Jurkat, Clone E6-1 (cell line): ENCODE measurements at regions not wholly inside any gene's neighbourhood (a gene's known extent, or its start where the extent isn't known, plus 50 kb on each side); places are given as distances from the start of the nearest gene placed in this dataset.
"Not testable (repeated sequence)": the region's sequence is repeated elsewhere in the genome, so short reads cannot be mapped to it uniquely, and the experiment has no call there.

ENCODE experiments used
- DNase-seq: peaks from one replicate; pipeline ENCODE4 v3.0.0-alpha.2; 2011; ENCODE audit warnings: low read depth, low spot score
- H3K4me3 ChIP-seq: 2 replicates; pipeline ENCODE4 v1.5.1; 2011; ENCODE audit warnings: mild to moderate bottlenecking, low read length, control low read depth, moderate library complexity

DNA sequence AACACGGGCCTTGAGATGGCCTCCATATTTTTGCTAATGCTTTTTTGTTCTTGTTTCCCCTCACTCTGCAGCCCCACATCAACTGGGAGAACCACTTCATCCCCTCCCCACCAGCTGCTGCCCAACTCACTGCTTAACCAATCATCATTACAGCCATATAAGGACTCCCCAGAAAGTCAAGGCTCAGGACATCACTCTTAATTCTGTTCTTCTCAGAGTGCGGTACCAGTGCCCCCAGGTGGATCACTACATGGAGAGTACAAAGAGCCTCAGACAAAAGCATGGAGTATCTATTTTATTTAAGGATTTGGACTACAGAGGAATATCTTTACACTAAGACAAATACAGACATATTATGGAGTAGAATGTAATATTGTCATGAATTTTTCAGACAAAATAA is 340.6 kb downstream of the PAX3 start:
- DNase-seq = no peak
- H3K4me3 ChIP-seq = no peak overlapping the region

DNA sequence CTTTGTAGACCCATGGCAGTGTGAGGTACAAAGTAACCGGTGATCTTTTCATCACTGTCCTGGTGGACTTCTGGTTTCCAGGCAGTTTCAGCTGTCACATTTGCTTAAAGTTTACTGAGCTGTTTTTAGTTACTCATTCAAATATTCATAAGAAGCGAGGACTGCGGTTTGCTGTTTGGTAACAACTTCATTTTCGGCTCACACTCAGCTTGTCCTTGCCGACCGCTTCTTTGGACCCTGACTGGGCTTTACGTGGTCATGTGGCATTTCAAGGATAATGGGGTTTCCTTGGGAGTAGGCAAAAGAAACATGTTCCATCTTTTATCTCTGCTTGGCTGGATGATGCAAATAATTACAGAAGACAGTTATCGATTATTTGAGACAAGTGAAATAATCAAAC is 350.7 kb downstream of the PAX3 start:
- no peak overlapping the region for H3K4me3 ChIP-seq
- DNase-seq = no peak

DNA sequence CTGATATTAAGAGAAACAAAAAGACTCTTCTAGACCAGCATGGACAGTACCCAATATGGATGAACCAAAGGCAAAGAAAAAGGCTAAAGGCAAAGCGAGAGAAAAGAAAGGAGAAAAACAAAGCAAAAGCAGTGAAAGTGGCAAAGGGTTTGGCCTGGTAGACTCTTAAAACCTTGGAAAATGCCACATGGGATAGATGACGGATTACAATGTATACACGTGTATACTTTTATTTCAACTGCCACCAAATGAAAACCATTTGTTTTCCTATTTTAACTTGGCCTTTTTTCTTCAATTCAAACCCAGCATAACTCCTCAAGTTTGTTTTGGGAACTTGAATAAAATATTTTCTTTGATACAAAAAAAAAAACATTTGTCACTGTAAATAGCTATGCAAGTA is 354.3 kb downstream of the PAX3 start:
- not testable (repeated sequence) for DNase-seq, H3K4me3 ChIP-seq

DNA sequence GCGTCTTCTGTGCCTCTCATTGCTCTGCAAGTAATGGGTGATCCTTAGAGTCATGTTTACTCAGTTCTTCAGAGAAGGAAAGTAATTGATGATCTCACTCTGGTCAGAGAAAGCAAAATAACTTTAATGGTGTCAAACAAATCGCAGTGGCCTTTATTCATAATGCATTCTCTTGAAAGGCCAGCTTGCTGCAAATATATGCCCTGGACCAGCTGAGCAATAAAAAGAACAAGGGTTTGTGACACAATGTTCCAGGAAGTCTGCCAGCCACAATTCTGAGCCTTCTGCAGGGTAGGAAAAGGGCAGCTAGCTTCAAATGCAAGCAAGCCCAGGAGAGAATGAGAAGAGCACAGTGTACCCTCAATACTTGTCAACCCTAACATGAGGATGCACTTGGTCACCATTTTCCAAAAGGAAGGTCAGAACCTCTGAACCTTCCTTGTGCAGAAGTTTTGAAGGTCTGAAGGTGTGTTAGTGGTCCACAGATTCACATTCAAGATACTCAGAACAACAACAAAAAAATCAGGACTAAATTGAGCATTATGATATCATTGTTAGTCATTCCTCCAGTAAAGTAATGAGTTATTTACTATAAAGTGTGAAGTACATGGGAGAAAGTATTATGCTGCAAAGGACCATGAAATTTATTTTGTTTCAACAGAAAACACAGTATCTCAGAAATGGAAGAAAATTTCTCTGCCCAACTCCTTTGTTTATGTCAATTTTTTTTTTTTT is 355.6 kb downstream of the PAX3 start:
- no peak for DNase-seq
- H3K4me3 ChIP-seq = no peak overlapping the region

DNA sequence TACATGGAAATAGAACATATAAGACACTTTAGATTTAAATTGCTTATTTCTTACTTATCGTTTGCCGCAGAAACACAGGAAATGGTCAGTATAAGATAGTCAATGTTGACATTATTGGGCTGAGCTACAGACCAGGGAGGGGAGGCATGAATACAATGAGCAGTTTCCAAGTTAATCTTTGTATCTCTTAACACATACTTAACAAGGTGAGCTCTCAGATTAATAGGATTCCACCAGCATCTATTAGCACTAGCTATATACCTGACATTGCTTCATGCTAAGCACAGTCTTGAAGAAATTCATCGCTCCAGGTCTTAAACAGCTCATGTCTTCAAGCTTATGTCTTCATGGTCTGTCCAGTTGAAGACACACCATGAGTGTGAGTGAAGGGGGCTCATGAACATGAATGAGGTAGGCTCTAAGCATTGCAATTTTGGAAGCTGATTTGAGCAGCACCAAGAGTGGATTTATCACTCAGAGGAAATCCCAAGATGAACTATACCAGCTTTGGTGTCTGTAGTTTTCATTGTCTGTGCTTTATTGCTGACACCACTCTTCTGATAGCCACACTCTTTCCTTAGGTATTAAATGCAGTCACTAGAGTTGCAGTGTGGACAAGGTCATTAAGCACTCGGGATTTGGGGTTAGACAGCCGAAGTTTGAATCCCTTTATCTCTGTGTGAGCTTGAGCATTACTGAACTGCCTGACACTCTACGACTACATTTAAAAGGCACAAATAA is 359.3 kb upstream of the EPHA4 start:
- no peak overlapping the region for H3K4me3 ChIP-seq
- DNase-seq = no peak

DNA sequence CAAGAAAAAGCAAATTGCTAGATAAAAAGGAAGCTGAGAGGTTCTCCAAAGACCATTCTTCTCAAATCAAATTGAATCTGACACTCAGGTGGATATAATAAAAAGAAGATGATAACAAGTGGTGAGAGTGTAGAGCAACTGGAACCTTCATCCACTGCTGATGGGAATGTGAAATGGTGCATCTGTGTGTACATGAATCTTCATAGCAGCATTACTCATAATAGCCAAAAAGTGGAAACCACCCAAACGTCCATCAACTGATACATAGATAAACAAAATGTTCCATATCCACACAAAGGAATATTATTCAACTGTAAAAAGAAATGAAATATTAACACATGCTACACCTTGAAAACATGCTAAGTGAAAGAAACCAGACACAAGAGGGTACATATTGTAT is 357.2 kb upstream of the EPHA4 start:
- no peak overlapping the region for H3K4me3 ChIP-seq
- DNase-seq = no peak

DNA sequence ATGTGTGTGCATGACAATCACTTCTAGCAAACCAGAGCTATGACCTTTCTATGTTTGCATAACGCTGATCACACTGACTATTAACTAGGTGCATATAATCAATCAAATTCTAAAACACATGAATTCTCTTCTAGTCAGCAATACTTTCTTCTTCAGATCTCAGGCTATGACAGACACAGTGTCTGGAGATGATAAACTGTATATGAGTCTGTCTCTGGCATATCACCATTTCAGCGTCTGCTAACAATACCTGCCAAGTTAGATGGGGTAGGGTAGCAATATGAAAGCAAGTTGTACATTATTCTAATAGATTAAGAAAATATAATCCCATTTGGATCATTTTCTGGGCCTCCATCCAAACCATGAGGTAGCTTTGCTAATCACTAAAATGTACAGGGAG is 354.2 kb upstream of the EPHA4 start:
- DNase-seq = no peak
- no peak overlapping the region for H3K4me3 ChIP-seq

DNA sequence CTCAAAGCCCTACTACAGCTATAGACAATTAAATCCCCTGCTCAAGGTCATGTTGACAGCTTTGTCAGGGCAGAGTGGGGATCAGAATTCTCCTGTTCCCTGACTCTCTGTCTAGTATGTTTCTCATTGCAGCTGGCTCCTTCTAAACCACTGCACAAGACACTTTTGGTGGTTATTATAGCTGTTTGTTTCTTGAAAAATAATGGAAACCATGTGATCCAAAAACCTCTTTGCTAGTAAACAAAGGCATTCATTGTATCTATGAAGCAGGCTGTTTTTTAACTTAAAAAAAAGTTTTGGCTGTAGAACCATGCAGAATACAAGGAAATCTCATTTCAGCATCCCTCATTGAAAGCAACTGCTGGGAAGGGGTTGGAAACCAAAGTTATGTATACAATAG is 352.5 kb upstream of the EPHA4 start:
- no peak for DNase-seq
- H3K4me3 ChIP-seq = no peak overlapping the region

DNA sequence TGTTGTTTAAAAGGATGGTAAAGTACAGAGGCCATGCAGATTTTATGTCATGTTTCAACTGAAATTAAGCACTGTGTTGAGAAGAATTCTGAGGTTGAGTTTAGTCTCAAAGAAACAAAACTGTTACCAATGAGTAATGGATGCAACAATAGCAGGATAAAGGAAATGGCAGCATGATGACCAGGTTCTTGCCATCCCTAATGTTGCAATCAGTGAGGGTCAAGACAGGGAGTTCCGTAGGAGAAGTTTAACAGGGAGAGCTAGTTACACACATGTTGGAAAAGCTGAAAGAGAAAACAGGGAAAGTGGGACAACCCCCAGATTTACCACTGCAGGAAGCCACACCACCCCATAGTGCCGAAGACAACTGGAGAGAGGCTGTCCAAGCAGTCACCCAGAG is 343.8 kb upstream of the EPHA4 start:
- H3K4me3 ChIP-seq = no peak overlapping the region
- DNase-seq = no peak

DNA sequence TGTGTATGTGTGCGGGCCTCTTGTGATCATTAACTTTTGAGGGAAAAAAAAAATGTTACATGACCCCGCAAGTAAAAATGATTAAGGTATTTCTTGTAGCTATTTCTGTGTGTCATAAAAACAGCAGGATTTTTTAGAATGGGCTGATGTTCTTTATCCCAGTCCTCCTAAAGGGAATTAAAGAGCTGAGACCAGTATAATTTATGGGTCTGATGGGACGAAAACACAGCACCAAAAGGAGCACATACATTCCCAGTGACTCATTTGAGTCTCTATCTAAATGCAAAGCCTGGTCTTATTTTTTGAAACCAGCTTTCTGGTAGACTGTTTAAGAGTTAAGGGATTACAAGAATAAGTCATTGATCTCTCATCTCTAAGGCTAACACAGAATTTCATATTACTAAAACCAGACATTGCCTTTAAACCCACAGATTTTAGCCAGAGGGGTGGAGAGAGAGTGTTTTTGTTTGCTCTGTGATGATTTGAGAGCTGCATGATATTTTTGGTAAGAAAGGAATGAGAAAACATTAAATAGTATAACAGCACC is 342.3 kb upstream of the EPHA4 start:
- no peak for DNase-seq
- H3K4me3 ChIP-seq = no peak overlapping the region

DNA sequence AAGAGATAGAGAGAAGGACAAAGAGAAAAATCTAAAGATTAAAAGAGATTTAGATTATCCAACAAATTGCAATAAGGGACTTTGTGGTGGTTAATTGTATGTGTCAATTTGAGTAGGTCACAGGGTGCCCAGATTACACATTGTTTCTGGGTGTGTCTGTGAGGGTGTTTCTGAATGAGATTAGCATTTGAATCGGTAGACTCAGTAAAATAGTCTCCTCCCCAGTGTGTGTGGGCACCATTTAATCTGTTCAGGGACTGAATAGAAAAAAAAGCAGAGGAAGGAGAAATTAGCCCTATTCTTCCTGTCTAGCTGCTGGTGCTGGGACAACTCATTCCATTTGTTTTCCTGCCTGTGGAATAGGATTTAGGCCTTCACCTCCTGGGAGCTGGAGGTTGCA is 339.8 kb upstream of the EPHA4 start:
- DNase-seq = no peak
- H3K4me3 ChIP-seq = no peak overlapping the region

DNA sequence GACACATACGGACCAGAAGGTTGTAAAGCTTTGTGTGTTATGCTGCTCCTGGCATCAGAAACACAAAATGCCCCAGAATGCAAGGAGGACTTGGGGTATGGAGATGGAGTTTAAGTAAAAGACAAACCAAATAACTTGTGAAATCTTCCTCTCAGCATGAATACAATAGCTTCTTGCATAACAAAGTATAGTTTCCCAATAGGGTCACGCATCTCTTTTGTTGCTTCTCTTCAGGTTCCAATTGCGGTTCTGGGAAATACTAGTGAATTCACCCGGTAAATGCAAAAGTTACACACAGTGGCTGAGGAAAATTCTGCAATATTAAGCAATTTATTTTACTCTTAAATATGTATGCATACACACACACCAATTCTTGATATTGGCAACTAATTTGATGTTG is 339.2 kb upstream of the EPHA4 start:
- no peak for DNase-seq
- no peak overlapping the region for H3K4me3 ChIP-seq

DNA sequence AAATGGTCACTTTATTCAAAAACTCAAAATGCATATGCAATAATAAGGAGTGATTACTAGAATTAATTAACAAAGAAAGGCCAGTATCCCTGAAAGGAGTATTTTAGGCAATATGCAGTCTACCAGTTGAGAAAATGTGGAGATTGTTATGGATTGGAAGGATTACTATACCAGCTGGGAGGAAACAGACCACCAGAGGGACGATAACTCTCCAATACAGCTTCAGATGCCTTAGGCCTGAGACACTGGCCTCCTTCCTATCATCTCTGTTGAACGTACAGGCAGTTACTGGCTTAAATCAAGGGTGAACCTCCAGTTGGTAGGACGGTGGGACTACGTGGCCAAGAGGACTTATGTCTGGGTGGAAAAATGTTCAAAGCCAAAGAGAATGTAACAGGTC is 336.4 kb upstream of the EPHA4 start:
- no peak for DNase-seq
- no peak overlapping the region for H3K4me3 ChIP-seq

DNA sequence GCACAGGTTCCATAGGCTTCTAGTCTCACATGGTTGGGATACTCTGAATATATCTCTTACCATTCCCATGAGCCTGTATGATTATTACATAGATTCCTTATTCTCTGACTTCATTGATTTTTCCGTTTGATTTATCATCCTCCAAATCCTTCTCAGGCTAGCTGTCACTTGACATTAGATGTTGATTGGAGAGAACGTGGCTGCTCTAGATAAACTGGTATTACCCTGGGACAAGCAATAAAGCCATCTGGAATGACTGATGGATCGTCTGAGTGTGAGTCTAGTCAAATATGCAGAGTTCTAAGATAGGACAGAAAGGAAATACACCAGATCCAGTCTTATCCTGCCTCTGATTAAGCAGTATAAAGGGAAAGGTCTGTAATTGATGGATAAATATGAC is 325.6 kb upstream of the EPHA4 start:
- no peak for DNase-seq

DNA sequence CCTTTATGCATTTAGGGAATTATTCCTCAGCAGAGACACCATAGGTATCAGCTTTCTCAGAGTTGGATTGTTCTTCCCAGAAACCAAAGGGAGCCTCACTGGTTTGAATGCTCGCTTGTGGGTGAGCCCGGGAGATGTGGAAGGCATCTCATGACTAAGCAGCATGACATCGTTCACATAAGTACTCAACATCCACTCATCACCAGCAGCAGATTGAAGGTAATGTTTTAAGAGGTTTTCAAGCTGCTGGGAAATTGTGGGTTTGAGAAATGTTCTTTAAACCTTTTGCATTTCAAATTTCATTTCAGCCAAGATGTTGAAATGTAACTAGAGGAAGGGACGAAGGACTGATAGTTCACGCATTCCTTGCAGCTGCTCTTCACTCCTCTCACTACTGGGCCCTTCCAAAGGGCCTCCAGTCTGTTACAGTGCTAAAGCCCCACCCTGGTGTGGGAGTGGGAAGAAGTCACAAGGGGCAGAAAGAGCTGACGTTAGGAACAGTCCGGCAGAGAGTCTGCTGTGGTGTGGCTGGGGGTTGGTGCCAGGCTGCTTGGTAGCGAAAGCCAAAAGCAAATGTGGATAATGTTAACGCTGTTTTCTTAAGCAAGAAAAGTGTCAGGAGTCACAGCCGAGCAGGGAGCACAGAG is 324.5 kb upstream of the EPHA4 start:
- DNase-seq = no peak
- H3K4me3 ChIP-seq = no peak overlapping the region

More for the DNA sequence above, 325.6 kb upstream of the EPHA4 start:
- H3K4me3 ChIP-seq = no peak overlapping the region

DNA sequence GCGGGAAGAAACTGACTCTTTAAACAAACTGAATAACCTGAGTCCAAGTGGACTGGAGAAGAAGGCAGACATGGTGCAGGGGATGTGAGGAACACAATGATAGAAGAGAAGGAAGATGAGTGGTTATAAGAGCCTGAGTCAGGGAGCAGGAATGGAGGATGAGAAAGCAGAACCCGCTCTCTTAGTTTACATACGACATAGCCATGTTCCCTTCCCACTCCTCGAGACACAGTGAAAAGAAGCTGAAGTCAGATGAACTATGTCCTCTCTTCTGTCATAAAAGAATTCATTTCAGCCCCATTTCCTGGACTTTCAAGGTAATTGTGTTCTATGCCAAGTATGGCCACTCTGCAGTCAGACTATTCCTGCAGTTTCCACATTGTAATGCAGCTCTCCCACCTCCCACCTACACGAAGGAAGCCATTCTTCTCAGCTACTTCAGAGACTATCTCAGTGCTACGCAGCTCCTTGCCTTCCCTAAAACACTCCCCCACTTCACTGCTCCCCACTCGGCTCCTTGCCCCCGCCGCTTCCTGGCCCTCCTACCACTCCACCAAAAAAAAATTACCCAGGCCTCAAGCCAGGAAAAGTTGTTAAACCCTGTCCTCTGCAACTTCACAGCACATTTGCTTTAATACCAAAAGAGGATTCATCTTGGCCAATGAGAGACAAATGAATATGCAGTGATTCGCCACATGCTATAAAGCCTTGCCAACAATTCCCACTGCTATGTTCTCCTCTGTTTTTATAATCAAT is 323.4 kb upstream of the EPHA4 start:
- no peak overlapping the region for H3K4me3 ChIP-seq
- DNase-seq = no peak

DNA sequence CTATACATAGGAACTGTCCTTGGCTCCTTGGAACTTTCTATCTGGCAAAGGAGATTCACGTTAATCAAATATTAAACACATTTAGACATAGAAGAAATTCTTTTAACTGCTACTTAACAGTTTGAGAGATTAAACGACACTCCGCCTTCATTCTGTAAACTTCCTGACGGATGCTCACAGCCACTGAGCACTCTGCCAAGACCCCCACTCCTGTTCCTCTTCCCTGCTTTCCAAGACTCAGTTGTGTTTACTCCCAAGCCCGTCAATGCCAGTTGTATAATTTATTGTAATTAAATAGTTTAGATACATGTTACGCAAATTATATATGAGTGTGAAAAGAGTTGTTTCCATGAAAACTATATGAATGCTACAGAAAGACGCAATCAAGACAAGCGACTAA is 321.4 kb upstream of the EPHA4 start:
- no peak overlapping the region for H3K4me3 ChIP-seq

DNA sequence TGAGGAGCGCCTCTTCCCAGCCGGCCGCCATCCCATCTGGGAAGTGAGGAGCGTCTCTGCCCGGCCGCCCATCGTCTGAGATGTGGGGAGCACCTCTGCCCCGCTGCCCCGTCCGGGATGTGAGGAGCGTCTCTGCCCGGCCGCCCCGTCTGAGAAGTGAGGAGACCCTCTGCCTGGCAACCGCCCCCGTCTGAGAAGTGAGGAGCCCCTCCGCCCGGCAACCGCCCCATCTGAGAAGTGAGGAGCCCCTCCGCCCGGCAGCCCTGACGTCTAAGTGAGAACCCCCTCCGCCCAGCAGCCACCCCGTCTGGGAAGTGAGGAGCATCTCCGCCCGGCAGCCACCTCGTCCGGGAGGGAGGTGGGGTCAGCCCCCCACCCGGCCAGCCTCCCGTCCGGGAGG is 319.9 kb upstream of the EPHA4 start:
- not testable (repeated sequence) for H3K4me3 ChIP-seq, DNase-seq

More for the DNA sequence above, 321.4 kb upstream of the EPHA4 start:
- no peak for DNase-seq

DNA sequence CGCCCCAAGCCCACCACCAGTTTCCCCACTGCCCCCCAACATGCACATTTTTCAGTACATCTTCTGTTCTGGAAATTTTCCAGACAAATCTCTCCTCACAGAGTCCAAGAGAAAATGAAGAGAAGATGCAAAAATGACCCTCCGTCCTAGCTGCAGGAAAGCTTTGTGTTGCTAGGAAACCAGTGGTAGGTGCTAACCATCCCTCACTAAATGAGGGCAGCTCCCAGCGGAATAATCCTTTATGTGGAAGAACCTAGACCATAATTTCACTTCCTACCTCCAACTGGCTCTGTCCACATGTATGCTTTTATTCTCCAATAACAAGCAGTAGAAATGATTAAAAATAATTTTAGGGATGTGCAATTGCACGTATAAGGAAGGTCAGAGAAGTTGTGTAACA is 311.9 kb upstream of the EPHA4 start:
- DNase-seq = no peak
- no peak overlapping the region for H3K4me3 ChIP-seq
